ENCODE measurements at regions not wholly inside any gene's neighbourhood (a gene's known extent, or its start where the extent isn't known, plus 50 kb on each side); places are given as distances from the start of the nearest gene placed in this dataset.

GRCh38 chr5:6868171-6868570, 154.9 kb downstream of the TENT4A start:
- intact Hi-C loops (cut with micrococcal nuclease): no loop called here

- intact Hi-C loops (cut with micrococcal nuclease): no loop called here
Observed at GRCh38 chr5:6868575-6869215, 155.5 kb downstream of the TENT4A start.

- intact Hi-C loops (cut with micrococcal nuclease): no loop called here
Observed at GRCh38 chr5:6869677-6870076, 156.4 kb downstream of the TENT4A start.

- intact Hi-C loops (cut with micrococcal nuclease): no loop called here
Observed at GRCh38 chr5:6872441-6873160, 159.4 kb downstream of the TENT4A start.

GRCh38 chr5:6873359-6873758, 160.1 kb downstream of the TENT4A start:
- intact Hi-C loops (cut with micrococcal nuclease): no loop called here

- intact Hi-C loops (cut with micrococcal nuclease): no loop called here
Observed at GRCh38 chr5:6875376-6875775, 162.1 kb downstream of the TENT4A start.

- intact Hi-C loops (cut with micrococcal nuclease): no loop called here
Observed at GRCh38 chr5:6877986-6878828, 165.0 kb downstream of the TENT4A start.

GRCh38 chr5:6885581-6885980, 172.3 kb downstream of the TENT4A start:
- intact Hi-C loops (cut with micrococcal nuclease): no loop called here

GRCh38 chr5:6886866-6887265, 173.6 kb downstream of the TENT4A start:
- intact Hi-C loops (cut with micrococcal nuclease): no loop called here

GRCh38 chr5:6889030-6889429, 175.8 kb downstream of the TENT4A start:
- intact Hi-C loops (cut with micrococcal nuclease): no loop called here

GRCh38 chr5:6899221-6899620, 186.0 kb downstream of the TENT4A start:
- intact Hi-C loops (cut with micrococcal nuclease): no loop called here

- intact Hi-C loops (cut with micrococcal nuclease): no loop called here
Observed at GRCh38 chr5:6900247-6901227, 187.3 kb downstream of the TENT4A start.

GRCh38 chr5:6902094-6902493, 188.9 kb downstream of the TENT4A start:
- intact Hi-C loops (cut with micrococcal nuclease): no loop called here

GRCh38 chr5:6902597-6902996, 189.4 kb downstream of the TENT4A start:
- intact Hi-C loops (cut with micrococcal nuclease): no loop called here

- intact Hi-C loops (cut with micrococcal nuclease): no loop called here
Observed at GRCh38 chr5:6903934-6904333, 190.7 kb downstream of the TENT4A start.

- intact Hi-C loops (cut with micrococcal nuclease): no loop called here
Observed at GRCh38 chr5:6904860-6905259, 191.6 kb downstream of the TENT4A start.

- intact Hi-C loops (cut with micrococcal nuclease): no loop called here
Observed at GRCh38 chr5:6905423-6905822, 192.2 kb downstream of the TENT4A start.

- intact Hi-C loops (cut with micrococcal nuclease): no loop called here
Observed at GRCh38 chr5:6905883-6906282, 192.7 kb downstream of the TENT4A start.

GRCh38 chr5:6907320-6907918, 194.2 kb downstream of the TENT4A start:
- intact Hi-C loops (cut with micrococcal nuclease): no loop called here

GRCh38 chr5:6909901-6910300, 196.7 kb downstream of the TENT4A start:
- intact Hi-C loops (cut with micrococcal nuclease): no loop called here

GRCh38 chr5:6910950-6911349, 197.7 kb downstream of the TENT4A start:
- intact Hi-C loops (cut with micrococcal nuclease): no loop called here
